GM04503 (cell line): ENCODE measurements at regions not wholly inside any gene's neighbourhood (a gene's known extent, or its start where the extent isn't known, plus 50 kb on each side); places are given as distances from the start of the nearest gene placed in this dataset.
"Not testable (repeated sequence)": the region's sequence is repeated elsewhere in the genome, so short reads cannot be mapped to it uniquely, and the experiment has no call there.

Experiments
- DNase-seq: peaks from one replicate; pipeline ENCODE4 v3.0.0-alpha.2; 2012; ENCODE audit warnings: low read depth

DNA sequence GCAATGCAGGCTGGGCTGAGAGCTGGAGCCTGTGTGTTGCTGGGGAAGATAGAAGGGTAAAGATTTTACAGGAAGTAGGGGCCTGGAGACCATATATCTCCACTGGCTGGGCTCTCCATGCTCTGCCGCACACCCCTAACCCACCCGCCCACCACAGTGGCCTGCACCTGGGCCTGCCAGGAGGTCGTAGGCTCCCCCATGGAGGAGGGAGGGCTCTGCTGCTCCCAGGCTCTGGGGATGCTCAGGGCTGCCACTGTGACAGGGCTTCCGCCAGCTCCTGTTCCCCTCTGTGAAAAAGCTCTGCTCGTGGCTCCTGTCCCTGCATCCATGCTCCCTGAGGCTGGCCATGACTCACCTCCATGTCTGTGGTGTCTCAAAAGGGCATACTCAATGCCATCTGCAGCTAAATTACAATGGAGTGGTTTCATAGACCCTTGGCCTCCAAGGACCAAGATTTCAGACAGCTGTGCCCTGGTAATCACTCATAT is 106.0 kb downstream of the CXCL12 start:
- DNase-seq: no peak

DNA sequence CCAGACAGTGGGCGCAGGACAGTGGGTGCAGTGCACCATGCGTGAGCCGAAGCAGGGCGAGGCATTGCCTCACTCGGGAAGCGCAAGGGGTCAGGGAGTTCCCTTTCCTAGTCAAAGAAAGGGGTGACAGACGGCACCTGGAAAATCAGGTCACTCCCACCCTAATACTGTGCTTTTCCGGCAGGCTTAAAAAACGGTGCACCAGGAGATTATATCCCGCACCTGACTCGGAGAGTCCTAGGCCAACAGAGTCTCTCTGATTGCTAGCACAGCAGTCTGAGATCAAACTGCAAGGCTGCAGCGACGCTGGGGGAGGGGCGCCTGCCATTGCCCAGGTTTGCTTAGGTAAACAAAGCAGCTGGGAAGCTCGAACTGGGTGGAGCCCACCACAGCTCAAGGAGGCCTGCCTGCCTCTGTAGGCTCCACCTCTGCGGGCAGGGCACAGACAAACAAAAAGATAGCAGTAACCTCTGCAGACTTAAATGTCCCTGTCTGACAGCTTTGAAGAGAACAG is 116.4 kb downstream of the CXCL12 start:
- DNase-seq: not testable (repeated sequence)

DNA sequence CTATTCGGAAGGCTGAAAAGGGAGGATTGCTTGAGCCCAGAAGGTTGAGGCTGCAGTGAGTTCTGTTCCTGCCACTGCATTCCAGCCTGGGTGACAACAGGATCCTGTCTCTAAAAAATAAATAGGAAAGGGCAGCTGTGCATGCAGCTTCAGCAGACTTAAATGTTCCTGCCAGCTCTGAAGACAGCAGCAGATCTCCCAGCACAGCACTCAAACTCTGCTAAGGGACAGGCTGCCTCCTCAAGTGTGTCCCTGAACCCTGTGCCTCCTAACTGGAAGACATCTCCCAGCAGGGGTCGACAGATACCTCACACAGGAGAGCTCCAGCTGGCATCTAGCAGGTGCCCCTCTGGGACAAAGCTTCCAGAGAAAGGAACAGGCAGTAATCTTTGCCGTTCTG is 117.9 kb downstream of the CXCL12 start:
- no peak for DNase-seq

DNA sequence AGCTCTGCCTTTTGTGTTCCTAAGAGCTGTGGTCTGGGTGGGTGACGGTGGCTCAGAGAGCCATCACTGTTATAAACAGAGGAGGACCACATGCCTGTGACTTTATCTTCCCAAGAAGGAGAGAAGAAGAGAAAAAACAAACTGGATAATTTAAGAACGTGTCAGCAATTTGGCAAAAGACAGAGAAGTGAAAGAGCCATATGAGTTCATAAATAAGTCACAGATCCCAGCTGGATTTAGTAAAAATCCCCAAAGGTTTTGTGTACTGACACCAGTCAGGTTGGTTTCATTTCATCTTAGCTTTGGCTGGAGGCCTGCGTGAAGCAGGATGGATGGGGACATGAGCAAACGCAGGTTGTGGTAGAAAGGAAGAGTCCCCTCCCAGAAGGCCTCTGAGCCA is 120.7 kb downstream of the CXCL12 start:
- no peak for DNase-seq

DNA sequence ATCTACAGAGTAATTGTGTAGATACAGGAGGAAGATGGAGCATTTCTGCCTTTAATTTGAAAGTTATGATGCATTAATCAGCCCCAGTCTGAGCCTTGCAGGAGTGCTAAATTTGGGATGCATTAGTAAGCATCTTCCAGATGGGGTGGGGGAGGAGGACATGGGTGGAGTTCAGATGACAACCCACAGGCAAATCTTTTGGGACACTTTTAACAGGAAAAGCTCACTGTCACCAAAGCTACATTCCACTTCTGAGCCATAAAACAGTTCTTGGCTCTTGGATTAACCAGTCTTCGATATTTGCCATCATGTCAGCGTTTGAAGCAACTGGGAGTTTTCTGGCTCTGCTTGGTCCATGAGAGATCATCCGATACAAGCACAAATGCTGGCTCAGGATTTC is 121.1 kb downstream of the CXCL12 start:
- no peak for DNase-seq

DNA sequence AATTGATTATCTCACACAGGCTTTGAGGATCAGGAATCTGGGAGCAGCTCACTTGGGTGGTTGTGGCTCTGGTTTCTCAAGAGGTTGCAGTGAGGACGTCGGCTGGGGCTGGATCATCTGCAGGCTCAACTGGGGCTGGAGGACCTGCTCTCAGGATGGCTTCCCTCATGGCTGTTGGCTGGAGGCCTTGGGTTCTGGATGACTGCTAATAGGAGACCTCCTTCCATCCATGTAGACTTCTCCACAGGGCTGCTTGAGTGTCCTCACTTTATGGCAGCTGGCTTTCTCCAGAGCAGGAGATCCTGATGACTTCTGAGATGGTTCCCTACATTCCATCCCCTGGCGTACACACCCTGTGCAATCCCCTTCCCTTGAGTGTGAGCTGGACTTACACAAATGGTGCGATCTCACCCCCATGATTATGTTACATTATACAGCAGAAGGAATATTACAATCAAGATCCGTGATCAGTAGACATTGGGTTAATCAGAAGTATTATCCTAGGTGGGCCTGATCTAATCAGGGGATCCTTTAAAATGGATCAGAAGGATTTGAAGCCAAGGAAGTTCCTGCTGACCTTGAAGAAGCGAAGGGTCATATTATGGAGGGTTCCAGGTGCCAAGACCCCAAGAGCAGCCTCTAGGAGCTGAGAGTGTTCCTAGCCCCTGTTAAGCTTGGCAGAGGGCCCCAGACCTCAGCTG is 122.2 kb downstream of the CXCL12 start:
- DNase-seq: no peak

DNA sequence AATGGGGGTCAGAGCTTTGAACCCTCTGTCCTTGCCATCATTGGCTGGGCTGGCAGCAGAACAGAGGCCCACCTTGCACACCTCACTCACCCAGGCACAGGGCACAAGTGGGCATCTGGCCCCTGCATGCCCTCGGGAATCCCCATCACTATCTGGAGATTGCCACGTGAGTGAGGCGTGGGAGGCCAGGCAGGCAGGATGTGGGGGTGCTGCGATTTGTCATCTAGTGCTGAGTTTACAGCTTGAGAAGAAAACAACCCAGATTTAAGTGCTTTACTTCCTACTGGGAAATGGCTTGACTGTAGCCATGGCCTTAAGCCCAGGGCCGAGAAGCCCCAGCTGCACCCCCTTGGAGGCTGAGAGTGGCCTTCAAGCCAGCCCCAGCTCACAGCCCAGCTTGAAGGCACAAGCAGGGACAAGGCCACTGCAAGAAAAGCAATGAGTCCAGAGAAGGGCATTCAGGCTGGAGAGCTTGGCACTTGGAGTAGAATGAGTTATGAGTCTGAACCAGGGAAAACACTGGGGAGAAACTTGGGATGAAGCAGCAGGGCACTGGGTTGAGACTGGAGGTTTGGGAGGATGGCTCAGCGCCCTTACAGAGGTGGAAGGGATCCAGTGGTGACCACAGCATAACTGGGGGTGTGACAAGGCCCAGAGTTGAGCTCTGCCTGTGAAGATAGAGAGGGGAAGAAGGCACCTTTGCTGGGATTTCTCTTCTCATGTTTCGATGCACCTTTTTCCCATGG is 123.0 kb downstream of the CXCL12 start:
- DNase-seq: no peak

DNA sequence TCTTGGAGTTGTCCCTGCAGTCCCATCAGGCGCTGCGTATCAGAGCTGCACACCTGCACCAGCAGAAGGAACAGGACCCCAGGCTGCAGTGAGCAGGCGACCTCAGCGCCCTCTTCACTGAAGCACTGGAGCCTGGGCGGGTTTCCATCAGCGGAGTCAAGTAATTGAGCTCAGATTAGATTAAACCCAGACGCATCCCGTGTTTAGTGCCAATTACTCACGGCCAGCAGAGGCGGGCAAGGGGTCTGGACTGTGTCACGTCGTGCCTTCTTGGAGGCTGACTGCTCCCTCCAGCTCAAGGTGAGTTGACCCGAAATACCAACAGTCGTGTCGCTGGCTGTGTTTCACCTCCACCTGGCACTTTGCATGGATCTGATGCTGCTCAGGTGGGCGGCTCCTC is 123.6 kb downstream of the CXCL12 start:
- DNase-seq: no peak

DNA sequence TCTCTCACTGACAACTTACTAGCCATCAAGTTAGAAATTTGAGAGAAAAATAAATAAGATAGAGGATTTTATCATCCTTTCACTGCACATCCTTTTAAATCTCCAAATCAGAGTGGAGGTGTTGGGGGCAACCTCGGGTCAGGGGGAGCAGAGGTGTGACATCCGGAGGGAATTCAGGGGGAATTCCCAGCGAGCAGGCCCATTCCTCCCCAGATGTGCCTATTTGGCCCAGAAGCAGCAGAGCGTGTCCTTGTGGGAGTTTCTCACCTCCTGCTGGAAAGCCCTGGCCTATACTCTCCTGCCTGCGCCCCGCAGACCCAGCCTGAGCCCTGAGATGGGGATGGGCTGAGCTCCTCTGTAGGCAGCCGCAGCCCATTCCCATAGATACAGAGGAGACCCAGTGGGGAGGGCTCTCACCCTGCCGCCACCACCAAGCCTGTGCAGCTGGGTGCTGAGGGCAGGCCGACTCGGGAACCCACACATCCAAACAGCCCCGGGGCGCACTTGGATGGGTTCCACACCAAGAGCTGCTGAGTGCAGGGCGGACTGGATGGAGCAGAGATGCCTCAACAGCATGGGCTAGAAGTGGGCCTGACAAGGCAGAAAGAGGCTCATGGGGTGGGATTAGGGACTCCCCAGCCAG is 124.5 kb downstream of the CXCL12 start:
- no peak for DNase-seq

DNA sequence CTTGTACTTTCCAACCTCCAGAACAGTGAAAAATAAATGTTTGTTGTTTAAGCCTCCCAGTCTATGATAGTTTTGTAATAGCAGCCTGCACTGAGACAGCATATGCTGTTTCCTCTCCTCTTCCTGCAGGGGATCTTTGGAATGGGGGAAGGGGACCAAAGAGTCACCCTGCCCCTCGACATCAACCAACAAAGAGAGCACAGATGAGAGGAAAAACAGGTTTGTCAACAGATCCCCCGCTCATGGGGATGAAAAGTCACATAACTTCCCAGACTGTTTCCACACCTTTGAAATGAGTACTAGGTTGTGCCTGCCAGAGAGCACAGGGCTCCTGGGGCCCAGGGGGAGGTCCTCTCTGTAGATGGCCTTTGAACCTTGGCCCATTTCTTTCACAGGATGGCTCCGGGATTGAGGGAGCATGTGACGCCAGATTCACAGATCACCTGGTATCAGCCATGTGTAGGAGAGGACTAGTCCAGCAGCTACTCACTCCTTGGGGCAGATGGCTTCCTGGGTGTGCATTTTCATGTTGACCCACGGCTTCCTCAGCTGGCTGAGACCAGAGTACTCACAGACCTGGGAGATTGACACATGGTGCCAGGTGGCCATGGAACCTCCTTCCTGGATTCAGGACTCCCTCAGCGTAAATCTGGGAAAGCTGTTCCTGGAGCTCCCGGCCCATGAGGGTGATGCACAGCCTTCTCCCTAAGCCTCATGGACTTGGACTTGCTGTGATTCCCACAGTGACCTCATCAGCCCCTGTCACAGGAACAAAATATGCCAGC is 125.6 kb downstream of the CXCL12 start:
- DNase-seq: no peak

DNA sequence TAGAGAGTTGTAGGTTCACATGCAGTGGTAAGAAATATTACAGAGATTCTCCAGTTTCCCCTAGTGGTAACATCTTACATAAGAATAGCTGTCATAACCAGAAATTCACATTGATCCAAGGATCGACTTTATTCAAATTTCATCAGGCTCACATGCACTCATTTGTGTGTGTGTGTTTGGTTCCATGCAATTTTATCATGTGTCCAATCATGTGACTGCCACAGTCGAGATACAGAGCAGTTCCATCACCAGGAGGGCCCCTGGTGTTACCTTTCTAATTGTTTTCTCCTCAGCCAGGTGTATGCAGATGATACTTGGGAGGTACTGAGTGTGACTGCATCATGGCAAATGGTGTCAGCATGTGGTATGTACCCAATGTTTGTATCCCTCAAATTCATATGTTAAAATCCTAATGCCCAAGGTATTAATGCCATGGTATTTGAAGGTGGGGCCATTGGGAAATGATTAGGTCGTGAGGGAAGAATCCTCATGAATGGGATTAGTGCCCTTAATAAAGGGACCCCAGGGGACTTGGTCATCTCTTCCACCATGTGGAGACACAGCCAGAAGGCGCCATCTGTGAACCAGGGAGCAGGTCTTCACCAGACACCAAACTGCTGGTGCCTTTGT is 126.3 kb downstream of the CXCL12 start:
- DNase-seq: no peak

DNA sequence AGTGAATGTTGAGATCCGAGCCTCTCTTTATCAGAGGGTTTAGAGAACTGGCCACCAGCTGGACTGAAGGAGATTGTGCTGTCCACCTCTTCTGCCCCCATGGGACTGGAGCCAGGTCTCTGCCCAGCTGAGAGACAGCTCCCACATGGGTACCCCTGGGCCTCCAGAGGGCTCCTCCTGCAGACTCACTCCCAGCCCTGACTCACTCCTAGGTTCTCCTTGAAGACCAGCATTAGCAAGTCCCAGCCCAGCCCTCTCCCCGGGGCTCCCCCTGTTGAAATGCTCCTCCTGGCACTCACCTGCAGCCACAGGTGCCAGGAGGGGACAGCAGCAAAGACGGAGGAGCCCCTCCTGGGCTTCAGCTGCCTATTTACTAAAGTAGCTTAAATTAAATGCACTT is 126.9 kb downstream of the CXCL12 start:
- no peak for DNase-seq

DNA sequence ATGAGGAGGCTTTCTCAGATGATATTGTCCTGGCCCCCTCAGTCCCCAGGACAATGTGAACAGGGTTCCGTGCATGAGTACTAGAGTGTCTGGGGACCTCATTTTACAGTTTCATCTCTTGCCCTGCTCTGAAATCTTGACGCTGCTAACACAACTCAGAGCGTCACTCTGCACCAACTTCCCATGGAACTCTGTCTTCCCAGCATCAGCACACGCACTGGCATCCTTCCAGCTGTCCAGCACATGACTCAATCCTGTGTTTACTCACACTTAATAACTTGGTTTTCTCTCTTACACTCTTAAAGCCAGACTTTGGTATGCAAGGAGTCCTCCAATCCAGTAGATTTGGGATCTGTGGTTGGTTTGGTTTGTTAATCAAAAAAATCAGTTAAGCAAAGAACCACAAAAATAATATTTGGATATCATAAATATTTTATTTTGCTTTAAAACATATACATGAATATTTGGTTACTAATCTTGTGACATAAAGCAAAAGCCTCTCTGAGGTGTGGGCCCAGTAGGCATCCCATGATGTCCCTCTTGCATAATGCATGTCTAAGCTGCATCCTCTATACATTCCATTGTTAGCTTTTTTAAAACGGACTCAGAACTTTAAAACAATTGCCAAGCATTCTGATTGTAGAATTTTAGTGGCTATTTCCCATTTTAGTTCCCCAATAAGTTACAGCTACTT is 131.0 kb downstream of the CXCL12 start:
- peak; percentile 71 for DNase-seq

DNA sequence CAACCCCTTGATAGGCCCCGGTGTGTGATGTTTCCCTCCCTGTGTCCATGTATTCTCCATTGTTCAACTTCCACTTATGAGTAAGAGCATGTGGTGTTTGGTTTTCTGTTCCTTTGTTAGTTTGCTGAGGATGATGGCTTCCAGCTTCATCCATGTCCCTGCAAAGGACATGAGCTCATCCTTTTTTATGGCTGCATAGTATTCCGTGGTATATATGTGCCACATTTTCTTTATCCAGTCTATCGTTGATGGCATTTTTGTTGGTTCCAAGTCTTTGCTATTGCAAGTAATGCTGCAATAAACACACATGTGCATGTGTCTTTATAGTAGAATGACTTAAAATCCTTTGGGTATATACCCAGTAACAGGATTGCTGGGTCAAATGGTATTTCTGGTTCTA is 132.3 kb downstream of the CXCL12 start:
- not testable (repeated sequence) for DNase-seq

DNA sequence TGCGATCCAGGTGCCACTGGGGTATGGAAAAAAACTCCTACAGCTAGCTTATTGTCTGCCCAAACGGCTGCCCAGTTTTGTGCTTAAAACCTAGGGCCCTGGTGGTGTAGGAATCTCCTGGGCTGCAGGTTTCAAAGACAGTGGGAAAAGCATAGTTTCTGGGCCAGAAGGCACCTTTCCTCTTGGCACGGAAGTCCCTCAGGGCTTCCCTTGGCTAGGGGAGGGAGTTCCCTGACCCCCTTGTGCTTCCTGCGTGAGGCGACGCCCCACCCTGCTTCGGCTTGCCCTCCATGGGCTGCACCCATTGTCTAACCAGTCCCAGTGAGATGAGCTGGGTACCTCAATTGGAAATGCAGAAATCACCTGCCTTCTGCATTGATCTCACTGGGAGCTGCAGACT is 135.0 kb downstream of the CXCL12 start:
- not testable (repeated sequence) for DNase-seq

DNA sequence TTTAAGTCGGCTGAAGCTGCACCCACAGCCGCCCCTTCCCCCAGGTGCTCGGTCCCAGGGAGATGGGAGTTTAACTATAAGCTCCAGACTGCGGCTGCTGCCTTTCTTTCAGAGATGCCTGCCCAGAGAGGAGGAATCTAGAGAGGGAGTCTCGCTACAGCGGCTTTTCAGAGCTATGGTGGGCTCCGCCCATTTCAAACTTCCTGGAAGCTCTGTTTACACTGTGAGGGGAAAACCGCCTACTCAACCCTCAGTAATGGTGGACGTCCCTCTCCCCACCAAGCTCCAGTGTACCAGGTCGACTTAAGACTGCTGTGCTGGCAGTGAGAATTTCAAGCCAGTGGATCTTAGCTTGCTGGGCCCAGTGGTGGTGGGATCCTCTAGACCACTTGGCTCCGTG is 135.4 kb downstream of the CXCL12 start:
- DNase-seq: no peak

DNA sequence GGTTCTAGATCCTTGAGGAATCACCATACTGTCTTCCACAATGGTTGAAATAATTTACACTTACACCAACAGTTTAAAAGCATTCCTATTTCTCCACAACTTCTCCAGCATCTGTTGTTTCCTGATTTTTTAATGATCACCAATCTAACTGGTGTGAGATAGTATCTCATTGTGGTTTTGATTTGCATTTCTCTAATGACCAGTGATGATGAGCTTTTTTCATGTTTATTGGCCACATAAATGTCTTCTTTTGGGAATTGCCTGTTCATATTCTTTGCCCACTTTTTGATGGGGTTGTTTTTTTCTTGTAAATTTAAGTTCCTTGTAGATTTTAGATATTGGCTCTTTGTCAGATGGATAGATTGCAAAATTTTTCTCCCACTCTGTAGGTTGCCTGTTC is 138.2 kb downstream of the CXCL12 start:
- DNase-seq: not testable (repeated sequence)

DNA sequence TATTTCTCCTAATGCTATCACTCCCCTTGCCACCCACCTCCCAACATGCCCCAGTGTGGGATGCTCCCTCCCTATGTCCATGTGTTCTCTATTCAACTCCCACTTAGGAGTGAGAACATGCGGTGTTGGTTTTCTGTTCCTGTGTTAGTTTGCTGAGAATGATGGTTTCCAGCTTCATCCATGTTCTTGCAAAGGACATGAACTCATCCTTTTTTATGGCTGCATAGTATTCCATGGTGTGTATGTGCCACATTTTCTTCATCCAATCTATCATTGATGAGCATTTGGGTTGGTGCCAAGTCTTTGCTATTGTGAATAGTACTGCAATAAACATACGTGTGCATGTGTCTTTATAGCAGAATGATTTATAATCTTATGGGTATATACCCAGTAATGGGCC is 138.6 kb downstream of the CXCL12 start:
- not testable (repeated sequence) for DNase-seq

DNA sequence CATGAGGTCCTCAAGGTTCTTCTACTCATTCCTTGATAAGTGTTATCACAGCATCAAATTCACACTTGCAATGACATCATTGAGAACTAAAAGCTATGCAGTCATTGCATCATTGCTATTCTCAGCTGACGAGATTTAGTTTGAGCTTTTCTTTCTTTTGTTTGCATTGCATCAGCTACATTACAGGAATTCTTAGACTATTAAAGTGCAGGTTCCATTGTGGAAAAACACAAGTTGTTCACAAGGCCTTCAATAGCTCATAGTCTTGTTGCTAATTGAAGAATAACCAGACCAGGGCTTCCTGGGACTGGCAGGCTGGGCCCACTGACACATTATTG is 139.3 kb downstream of the CXCL12 start:
- DNase-seq: no peak

DNA sequence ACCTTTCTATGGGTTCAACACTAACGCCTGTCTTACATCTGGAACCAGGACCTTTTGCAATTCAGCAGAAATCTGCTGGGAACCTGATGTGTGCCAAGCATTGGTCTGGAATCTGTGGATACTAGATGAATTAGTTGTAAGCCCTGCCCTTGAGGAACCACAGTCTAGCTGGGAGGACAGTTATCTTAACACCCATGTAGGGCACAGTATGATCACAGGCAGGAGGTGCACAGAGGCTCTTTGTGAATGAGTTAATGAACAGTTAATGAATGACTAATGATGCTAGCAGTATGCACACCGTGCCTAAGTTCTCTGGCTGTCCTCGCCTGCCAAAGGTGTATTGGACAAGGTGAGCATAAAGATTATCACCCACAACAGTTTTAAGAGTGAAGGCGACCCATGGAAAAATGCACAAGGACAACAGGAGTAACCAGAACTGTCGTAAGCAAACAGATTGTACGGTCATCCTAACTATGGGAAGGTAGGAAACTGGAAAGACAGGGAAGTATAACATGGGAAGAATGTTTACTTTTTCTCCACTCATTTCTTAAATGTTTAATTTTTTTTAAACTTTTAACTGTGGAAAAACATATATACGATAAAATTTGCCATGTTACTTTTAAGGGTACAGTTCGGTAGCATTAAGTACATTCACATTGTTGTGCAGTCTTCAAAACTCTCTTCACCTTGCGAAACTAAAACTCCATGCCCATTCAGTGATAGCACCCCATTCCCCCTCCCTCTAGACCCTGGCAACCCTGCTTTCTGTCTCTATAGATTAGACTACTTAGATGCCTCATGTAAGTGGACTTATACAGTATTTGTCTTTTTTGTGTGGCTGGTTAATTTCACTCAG is 139.9 kb downstream of the CXCL12 start:
- no peak for DNase-seq
